GM19023 (cell line): ENCODE measurements at regions not wholly inside any gene's neighbourhood (a gene's known extent, or its start where the extent isn't known, plus 50 kb on each side); places are given as distances from the start of the nearest gene placed in this dataset.
"Not testable (repeated sequence)": the region's sequence is repeated elsewhere in the genome, so short reads cannot be mapped to it uniquely, and the experiment has no call there.

Experiments
- ATAC-seq: cut with Tn5 transposase; IDR thresholded peaks from one replicate; pipeline ENCODE4 v1.9.1; 2021; ENCODE audit warnings: mild to moderate bottlenecking, moderate library complexity; ENCODE audit not compliant: unreplicated experiment

- ATAC-seq = no peak
These were observed 50.8 kb upstream of the MAX start for GRCh38 chr14:65153101-65153500.

GRCh38 chr14:65156568-65157366, 54.5 kb upstream of the MAX start:
- ATAC-seq = peak; percentile 67

- peak; percentile 54 for ATAC-seq
These were observed 57.2 kb upstream of the MAX start for GRCh38 chr14:65159281-65160062.

- no peak for ATAC-seq
These were observed 57.8 kb upstream of the MAX start for GRCh38 chr14:65160091-65160490.

GRCh38 chr14:65162031-65162430, 59.7 kb upstream of the MAX start:
- no peak for ATAC-seq

GRCh38 chr14:65164068-65164824, 61.9 kb upstream of the MAX start:
- no peak for ATAC-seq

GRCh38 chr14:65164825-65165135, 62.5 kb upstream of the MAX start:
- no peak for ATAC-seq

GRCh38 chr14:65167072-65167645, 64.8 kb upstream of the MAX start:
- no peak for ATAC-seq

- no peak for ATAC-seq
These were observed 66.5 kb upstream of the MAX start for GRCh38 chr14:65168840-65169239.

- peak; percentile 86 for ATAC-seq
These were observed 67.0 kb upstream of the MAX start for GRCh38 chr14:65169351-65169750.

- ATAC-seq = no peak
These were observed 68.0 kb upstream of the MAX start for GRCh38 chr14:65170318-65170717.

- peak; percentile 39 for ATAC-seq
These were observed 68.6 kb upstream of the MAX start for GRCh38 chr14:65170768-65171507.

- ATAC-seq = no peak
These were observed 71.8 kb upstream of the MAX start for GRCh38 chr14:65173973-65174693.

- no peak for ATAC-seq
These were observed 72.5 kb upstream of the MAX start for GRCh38 chr14:65174783-65175182.

- no peak for ATAC-seq
These were observed 75.2 kb upstream of the MAX start for GRCh38 chr14:65177551-65177950.

GRCh38 chr14:65179231-65179630, 76.9 kb upstream of the MAX start:
- ATAC-seq = not testable (repeated sequence)

- peak; percentile 89 for ATAC-seq
These were observed 77.8 kb upstream of the MAX start for GRCh38 chr14:65179918-65180724.

- ATAC-seq = no peak
These were observed 78.4 kb upstream of the MAX start for GRCh38 chr14:65180725-65181025.

GRCh38 chr14:65184032-65184764, 81.9 kb upstream of the MAX start:
- ATAC-seq = no peak
